NCI-H128 (cell line): ENCODE measurements at regions not wholly inside any gene's neighbourhood (a gene's known extent, or its start where the extent isn't known, plus 50 kb on each side); places are given as distances from the start of the nearest gene placed in this dataset.
"Not testable (repeated sequence)": the region's sequence is repeated elsewhere in the genome, so short reads cannot be mapped to it uniquely, and the experiment has no call there.

Experiments
- DNase-seq: peaks from one replicate; lab custom pipeline; 2025; ENCODE audit not compliant: unreplicated experiment; lab: John Stamatoyannopoulos, UW

DNA sequence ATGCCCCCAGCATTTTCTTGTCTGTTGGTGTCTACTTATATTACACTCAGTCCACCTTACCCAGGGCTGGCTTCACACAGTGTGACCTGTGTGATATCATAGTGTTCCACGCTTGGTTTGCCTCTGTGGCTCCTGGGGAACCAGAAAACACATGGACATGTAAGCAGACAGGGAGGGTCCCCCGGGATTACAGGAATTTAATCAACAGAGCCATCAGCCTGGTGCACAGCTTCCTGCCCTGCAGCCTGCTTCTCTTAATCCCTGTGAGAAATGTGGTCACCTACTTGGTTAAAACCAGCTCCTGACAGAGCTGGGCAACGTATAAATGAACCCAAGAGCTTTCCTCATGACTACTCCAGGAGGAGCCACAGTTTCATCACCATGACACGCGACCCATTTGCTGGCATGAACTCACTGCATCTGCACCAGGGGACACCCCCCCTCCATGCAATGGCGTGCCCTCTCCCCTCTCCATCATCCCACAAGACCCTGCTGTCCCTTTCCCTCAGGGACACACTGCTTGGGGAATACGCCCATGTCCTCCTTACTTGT lies 152.1 kb downstream of the UQCRFS1 start:
- DNase-seq = no peak

DNA sequence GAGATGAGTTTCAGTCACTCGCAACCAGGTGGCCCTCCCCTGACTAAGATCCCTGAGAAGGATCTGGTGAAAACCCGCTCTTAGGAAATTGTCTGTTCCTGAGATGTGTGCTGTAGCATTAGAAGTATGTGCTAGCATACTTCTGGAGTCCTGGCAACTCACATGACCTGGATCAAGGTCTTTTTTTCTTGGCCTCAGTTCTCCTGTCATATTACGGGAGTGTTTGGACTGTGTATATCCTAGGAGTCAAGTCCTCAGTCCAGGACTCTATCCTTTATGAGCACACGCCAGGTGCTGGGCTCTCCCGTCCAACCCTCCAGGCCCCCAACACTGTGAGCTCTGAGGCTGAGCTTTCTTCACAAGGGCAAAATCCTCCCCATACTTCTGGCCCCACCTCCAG lies 156.4 kb downstream of the UQCRFS1 start:
- DNase-seq = no peak

DNA sequence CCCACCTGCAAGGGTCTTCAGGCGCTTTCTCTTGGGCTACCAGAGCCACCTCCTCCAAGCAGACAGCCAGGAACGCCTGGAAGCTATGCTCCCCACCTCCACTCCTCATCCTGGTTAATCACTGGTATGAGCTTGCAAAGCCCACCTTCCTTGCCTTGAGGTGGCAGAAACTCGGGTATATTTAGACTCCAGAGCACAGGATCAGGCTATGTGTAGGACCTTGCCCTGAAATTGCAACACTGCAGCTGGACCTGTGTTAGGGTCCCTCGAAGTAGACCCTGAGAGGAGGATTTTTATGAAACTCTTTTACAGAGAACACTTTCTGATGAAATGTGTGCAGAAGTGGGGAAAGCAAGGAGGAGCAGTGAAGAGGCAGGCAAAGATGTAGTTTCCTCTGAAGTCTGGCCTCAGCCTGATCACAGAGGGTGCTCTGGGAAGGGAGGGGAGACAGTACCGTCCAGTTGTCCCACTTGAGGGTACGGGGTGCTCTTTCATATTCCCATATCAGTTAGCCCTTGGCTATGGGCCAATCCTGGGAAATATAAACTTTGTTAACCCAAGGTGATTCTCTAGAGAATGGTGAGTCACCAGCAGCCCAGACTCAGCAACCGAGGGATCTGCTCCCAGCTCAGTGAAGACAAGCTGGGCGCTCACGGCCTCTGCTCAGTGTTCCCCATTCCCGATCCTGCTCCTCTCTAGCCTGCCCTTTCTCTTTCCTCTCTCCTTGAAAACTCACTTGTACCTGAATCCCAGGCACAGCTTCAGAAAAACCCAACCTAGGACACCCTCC lies 157.9 kb downstream of the UQCRFS1 start:
- DNase-seq = no peak

DNA sequence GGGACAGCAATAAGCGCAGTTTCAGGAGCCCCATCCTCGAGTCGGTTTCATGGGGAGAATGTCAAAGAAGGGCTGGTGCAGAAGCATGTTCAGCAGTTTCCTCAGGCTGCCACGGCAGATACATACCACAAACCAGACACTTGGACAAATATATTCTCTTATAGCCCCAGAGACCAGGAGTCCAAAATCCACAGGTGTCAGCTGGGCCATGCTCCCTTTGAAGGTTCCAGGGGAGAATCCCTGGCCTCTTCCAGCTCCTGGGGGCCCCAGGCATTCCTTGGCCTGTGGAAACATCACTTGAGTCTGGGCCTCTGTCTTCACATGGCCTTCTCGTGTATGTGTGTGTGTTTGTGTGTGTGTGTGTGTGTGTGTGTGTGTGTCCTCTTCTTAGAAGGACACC lies 164.1 kb downstream of the UQCRFS1 start:
- DNase-seq = no peak

DNA sequence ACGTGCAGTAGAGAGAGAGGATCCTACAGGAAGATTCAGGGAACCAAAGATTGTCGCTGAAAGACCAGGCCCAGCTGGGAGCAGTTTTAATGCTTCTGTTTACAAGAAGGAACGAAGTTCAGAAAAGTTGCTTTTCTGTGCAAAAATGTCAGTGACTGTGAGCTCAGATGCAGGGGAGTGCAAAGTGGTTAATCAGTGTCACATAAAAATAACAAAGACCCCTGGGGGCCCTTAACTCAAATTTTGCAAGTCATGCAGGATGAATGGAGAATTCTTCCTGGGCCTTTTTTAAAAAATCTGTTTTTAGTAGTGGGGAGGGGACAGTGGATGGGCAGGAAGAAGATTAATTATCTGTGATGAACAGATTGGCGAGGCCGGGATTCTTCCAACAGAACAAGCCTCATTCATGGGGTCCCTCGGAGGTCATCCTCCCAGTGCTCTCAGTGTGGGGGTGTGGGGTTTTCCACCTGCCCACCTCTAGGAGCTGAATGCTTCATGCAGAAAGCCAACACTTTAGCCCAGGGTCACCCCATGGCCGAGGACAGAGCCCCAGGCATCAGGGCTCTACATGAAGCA lies 167.2 kb downstream of the UQCRFS1 start:
- no peak for DNase-seq

DNA sequence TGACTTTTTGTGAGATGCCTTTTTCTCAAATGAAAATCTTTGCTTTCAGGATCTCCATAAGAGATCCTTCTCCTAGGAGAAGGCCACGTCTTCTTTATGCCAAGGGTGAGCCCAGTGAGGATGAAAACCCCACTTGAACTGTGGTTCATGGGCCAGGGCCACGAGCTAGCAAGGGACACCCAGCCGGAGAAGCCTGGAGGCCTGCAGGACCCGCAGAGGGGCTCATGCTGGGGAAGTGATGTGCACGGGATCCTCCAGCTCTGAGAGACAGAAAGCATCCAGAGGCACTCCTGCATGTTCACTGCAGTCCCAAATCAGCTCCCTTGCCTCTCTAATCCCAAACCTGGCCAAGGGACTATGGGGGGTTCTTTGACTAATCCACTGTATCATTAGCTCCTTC lies 168.9 kb downstream of the UQCRFS1 start:
- DNase-seq = no peak

DNA sequence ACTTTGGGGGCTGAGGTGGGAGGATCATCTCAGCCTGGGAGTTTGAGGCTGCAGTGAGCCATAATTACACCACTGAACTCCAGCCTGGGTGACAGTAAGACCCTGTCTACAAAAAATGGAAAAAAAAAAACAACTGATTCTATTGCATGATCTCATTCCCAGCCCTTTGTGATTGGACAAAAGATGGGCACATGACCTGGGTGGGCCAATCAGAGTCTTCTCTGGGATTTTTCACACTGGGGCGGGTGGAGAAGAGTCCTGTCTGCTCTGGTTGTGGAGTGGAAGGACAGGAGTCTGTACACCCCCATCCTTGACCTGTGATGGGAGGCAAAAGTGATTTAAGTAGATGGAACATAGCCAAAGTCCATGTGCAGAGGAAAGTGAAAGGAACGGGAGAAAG lies 170.5 kb downstream of the UQCRFS1 start:
- no peak for DNase-seq

DNA sequence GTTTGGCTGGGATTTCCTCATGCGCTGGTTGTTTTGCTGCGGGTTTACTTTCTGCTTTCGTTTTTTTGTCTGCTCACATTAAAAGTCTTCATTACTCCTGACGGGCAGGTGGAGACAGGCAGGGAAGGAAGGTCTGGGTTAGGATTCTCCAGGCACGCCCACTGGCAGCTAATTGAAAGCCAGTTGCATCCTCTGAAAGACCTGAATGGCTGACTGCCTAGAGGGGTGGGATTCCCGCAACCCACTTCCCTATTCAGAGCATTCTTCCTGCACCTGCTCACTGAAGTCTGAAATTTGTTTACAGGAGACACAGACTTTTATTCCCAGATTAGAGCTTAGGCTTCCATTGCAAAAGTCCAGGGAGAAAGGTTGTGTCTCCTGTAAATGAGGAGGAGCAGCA lies 172.0 kb downstream of the UQCRFS1 start:
- DNase-seq = no peak

DNA sequence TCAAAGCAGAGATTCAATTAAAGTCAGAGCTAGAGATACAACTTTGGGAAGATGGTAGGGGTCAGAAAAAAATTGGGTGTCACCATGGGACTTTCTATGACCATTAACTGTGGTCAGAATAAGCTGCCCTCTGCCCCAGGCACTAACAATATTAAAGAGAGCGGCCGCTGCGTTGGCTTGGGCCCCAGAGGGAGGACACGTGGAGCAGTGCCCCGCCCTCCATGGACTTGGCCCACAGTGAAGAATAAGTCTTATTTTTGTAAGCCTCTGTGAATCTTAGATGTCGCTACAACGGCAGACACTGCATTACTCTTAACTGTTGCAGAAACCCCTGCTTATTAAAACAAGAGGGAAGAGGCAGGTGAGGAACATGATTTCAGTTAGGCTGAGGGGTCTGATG lies 172.7 kb downstream of the UQCRFS1 start:
- DNase-seq = no peak

DNA sequence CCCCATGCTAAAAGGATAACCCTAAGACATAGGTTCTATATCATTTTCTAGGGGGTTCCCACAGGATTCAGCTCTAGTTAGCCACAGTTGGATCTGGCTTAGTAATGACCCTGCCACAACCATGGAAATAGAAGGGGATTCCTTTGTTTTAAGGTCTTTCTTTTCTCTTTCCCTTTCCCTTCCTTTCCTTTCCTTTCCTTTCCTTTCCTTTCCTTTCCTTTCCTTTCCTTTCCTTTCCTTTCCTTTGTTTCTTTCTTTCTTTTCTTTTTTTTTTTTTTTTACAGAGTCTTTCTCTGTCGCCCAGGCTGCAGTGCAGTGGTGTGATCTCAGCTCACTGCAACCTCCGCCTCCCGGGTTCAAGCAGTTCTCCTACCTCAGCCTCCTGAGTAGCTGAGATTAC lies 173.9 kb downstream of the UQCRFS1 start:
- DNase-seq = not testable (repeated sequence)

DNA sequence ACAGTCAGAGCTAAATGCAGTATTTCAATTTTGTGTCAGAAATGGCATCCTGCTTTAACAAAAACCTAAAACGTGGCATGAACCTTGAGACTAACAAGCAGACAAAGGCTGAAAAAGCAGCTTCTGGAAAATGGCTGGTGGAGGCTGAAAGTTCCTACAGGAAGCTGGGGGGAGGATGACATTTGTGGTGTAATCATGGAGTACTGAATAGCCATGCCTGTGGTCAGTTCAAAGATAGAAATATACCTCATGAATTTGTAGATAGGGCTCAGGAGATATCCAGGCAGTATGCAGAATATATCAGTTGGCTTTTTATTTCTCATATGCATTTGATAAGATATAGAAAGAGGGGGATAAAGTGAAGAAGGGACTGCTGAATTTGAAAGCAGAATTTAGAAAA lies 181.7 kb downstream of the UQCRFS1 start:
- no peak for DNase-seq

DNA sequence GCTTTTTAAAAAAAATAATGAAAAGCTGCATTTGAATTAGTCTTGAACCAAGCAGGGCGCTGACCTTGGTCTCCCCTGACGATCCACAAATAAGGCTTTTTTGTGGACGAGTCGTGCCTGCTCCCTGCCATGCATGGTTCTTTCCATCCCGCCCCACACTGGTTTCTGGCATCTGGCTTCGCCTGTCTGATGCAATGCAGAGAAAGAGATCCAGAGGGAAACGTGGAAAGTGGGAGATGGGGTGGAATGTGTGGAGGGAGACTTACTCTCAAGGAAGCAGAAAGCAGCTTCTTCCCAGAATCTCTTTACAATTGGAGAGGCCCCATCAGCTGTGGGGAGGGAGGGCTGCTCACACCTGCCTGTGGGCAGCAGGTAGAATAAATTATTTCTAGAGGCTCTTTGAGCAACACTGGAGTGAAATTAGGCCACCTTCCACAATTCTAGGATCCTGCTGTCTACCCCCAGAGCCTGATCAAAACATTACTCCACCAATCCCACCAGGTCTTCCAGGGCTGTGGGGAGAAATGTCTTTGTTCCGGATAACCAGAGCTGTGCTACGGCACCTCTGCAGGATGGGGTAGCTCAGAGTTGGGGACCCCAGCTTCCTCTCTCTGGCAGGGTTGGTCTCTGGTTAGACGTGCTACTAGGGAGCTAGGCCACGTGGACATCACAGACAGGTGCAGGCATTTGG lies 183.5 kb downstream of the UQCRFS1 start:
- no peak for DNase-seq

DNA sequence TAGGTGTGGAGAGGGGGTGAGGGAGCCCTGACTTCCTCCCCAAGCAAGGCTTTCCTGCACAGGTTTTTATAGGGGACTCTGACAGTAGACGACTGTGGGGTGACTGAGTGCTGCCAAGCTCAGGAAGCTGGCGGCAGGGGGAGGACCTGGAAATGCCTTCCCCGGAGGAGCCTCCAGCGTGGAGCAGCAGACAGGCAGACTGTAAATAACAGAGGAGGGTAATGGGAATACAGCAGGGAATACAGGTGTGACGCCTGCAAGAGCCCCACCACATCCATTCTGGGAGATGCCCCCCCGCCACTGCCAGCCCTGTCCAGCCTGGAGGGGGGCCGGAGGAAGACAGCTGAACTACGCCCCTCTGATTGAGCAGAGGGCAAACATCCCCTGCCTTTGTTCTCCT lies 190.4 kb downstream of the UQCRFS1 start:
- no peak for DNase-seq

DNA sequence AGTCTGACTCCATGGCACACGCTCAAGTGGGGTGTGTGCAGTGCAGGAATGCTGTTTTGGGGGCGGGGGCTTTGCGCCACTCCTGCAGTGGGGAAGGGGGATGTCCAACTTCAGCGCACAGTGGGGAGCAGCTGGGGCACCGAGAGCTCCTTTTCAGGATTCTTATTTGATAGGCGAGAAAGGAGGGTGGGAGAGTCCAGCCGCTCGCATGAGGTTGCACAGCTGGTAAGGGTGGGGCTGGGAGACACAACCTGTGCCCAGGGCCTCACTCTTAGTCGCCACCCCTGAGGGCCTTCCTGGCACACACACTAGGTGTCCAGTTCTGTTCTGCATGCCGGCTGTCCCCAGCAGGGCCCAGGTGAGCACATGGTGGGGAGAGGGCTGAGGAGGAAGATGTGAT lies 190.8 kb downstream of the UQCRFS1 start:
- no peak for DNase-seq

DNA sequence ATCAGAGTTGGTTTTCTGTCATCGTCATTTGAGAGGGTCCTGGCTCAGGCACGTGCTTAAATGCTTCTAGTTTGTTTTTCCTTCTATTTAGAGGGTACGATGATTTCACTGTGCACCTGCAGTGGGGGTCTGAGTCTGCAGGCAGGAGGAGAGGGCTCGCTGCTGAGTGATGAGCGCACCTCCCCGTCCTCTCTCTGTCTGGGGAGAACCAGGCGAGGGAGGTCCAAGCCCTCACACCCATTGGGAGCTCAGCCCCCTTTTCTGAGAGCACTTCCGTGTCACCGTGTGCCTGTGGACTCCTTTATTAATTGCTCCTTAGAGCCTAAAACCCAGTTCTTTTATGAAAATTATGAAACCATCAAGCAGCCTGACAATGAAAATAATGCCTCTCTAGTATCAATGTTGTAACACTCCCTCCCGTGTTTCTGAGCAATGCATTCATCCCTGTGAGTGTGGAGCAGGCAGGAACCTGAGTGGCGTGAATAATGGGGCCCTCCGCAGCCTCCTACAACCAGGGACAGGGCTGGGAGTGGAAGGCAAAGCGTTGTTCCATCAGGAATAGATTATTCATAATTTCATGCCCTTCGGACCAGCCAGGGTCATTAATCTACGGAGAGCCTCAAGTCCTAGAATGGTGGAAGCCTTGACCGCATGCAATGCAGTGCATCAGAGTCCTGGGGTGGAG lies 191.6 kb downstream of the UQCRFS1 start:
- DNase-seq = no peak

DNA sequence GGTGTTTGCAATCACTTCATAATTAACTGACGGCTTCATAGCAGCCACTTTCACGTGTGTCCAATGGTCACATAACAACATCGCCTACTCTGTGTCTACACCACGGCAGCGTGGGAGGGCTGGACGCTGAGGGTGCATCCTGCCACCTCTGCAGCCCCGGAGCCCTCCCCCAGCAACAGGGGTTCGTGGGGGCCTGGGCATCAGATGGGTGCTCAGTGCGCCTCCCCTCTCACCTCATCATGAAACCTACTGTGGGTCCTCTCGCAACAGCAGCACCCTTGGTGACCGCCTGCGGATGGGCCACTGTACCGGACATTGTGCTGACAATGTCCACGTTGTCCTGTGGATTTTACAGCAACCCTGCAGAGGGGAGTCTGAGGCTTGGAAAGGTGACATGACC lies 193.5 kb downstream of the UQCRFS1 start:
- no peak for DNase-seq

DNA sequence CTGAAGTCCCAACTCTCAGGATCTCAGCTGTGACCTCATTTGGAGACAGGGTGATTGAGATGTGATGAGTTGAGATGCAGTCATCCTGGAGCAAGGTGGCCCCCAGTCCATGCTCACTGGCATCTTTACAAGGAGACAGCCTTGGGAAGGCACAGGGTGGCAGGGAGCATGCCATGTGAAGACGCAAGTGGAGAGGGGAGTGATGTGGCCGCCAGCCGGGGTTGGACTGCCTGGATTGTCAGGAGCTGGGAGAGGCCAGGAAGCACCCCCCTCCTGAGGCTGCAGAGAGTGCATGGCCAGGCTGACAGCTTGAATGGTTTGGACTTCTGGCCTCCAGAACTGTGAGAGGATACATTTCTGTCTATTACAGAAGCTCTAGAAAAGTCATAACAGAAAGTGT lies 194.4 kb downstream of the UQCRFS1 start:
- DNase-seq = no peak

DNA sequence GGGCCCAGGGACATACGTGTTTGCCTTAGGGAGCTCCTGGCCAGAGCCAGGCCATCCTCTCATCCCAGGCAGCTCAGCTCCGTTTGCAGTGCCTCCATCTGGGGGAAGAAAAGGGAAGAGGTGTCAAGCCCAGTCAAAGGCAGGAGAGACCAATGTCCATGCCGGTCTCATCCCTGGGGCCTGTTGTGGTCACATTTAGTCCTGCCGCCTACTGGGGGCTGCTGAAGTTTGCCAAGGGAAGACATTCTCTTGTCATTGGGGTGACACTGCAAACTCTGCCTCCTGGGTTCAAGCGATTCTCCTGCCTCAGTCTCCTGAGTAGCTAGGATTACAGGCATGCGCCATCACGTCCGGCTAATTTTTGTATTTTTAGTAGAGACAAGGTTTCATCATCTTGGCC lies 195.2 kb downstream of the UQCRFS1 start:
- DNase-seq = no peak

DNA sequence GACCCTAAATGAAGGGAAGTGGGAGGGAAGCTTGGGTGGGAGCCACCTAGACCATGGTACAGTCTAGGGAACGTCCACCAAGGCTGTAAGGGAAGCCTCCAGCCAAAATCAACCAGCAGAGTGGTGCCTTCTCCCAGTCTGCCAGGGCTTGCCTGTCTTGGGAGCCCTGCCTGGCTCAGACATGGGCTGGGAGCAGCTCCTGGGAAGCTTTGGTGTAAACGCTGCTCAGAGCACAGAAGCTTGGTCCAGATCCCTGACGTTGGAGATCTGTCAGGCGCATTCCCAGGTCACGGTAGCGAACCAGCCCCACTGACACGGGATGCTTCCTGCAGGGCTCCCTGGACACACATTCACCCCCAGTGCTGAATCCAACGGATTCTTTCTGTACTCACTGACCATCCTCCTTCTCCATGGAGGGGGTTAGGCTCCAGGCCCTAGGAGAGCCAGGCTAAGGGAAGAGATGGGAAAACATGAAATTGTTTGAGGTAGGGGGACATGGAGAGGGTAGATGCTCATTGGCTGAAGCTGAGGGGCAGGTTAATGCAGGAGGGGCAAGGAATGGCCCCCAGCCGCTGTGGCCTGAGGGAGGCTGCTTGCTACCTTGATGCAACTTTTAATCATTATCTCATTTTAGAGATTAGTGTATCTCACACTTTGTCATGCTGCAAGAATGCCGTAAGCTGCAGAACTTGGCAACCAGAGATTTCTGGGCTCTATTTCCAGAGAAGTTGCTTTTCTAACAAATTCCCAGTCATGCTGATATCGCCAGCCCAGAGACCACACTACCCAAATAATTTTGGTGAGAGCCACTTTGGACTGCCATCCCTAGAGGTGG lies 195.8 kb downstream of the UQCRFS1 start:
- DNase-seq = no peak

DNA sequence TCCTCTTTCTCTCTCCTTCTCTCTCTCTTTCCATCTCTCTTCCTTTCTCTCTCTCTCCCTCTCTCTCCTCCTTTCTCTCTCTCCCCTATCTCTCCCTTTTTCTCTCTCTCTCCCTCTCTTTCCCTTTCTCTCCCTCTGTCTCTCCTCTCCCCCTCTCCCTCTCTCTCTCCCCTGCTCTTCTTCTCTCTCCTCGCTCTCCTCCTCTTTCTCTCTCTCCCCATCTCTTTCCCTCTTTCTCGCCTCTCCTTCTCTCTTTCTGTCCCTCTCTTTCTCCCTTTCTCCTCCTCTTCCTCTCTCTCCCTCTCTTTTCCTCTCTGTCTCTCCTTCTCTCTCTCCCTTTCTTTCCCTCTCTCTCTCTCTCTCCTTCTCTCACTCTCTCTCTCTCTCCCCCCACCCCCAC lies 196.6 kb downstream of the UQCRFS1 start:
- DNase-seq = no peak

DNA sequence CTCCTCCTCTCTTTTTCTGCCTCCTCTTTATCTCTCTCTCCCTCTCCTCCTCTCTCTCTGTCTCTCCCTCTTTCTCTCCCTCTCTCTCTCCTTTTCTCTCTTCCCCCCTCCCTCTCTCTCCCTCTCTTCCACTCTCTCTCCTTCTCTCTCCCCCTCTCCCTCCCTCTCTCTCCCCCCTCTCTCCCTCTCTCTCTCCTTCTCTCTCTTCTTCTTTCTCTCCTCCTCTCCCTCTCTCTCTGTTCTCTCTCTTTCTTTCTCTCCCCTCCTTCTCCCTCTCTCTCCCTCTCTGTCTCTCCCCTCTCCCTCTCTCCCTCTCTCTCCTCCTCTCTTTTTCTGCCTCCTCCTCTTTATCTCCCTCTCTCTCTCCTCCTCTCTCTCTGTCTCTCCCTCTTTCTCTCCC lies 197.4 kb downstream of the UQCRFS1 start:
- DNase-seq = no peak
